GM12875 (cell line): ENCODE measurements at regions not wholly inside any gene's neighbourhood (a gene's known extent, or its start where the extent isn't known, plus 50 kb on each side); places are given as distances from the start of the nearest gene placed in this dataset.

Source experiments
- H3K4me3 ChIP-seq: one replicate; pipeline ENCODE4 v1.5.1; 2011; ENCODE audit warnings: low read depth, low read length, control low read depth
- CTCF ChIP-seq: IDR thresholded peaks from 2 replicates; pipeline ENCODE4 v1.5.1; 2011; ENCODE audit warnings: low read depth, mild to moderate bottlenecking, control low read depth, inconsistent platforms, low read length, moderate library complexity, borderline replicate concordance; ENCODE audit not compliant: insufficient read depth

DNA sequence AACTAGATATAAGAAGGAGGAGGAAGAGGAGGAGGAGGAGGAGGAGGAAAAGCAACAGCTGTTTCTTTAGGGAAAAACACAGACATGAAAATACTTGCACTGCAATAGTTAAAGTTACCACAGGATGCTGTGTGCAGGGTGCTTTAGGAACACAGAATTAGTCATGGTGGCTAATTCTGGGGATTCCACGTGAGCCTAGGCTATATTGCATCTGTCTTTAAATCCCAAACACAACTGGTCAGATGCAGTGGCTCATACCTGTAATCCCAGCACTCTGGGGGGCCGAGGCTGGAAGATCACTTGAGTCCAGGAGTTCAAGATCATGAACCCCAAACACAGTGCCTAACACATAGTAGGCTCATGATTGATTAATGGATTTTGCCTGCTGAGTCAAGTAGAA is 155.3 kb upstream of the C16orf82 start:
- TF ChIP-seq CTCF = no peak
- H3K4me3 ChIP-seq = no peak overlapping the region

- no peak for TF ChIP-seq CTCF
- no peak overlapping the region for H3K4me3 ChIP-seq
Observed at GRCh38 chr16:26913851-26914250, 152.9 kb upstream of the C16orf82 start.

GRCh38 chr16:26930786-26931581 is 135.7 kb upstream of the C16orf82 start:
- no peak for TF ChIP-seq CTCF
- H3K4me3 ChIP-seq = no peak overlapping the region

DNA sequence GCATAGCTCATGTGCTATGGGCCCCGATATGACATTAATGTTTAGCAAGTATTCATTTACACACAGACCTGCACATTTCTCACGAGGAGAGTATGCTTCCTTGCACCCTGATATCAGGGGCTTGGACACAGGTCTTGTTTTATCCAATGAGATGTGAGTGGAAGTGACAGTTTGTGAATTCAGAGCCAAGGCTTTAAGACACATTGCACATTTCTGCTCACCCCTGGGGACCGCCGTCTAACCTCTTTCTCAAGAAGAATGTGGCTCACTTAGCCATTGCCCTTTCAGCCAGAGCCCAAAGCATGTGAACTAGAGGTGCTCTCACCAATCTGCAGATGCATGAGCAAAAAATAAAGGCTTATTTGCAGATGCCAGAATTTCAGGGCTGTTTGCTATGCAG is 116.1 kb upstream of the C16orf82 start:
- TF ChIP-seq CTCF = no peak
- H3K4me3 ChIP-seq = no peak overlapping the region

DNA sequence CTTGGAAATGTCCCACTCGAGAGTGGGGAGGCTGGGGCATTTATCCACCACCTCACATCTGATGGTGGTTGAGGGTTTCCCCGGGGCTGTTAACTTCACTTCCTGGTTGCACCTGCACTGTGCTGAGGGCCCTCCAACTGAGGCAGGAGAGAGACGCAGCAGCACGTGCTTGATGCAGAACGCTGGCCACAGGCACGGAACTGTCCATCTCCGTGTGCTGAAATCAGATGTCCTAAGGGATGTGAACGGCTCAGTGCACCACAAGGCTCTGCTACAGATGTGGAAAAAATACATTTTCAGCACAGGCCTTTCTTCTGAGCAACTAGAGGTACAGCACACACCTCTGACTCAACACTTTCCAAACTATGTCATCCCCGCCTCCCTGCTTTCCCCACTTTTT is 114.8 kb upstream of the C16orf82 start:
- no peak overlapping the region for H3K4me3 ChIP-seq
- no peak for TF ChIP-seq CTCF

- no peak for TF ChIP-seq CTCF
- no peak overlapping the region for H3K4me3 ChIP-seq
Observed at GRCh38 chr16:26952411-26952810, 114.3 kb upstream of the C16orf82 start.

- no peak overlapping the region for H3K4me3 ChIP-seq
- TF ChIP-seq CTCF = no peak
Observed at GRCh38 chr16:26957283-26957859, 109.4 kb upstream of the C16orf82 start.
